ENCODE measurements at regions not wholly inside any gene's neighbourhood (a gene's known extent, or its start where the extent isn't known, plus 50 kb on each side); places are given as distances from the start of the nearest gene placed in this dataset.
A peak's percentile ranks its signal among the peaks of the same experiment; 100 is the strongest.

DNA sequence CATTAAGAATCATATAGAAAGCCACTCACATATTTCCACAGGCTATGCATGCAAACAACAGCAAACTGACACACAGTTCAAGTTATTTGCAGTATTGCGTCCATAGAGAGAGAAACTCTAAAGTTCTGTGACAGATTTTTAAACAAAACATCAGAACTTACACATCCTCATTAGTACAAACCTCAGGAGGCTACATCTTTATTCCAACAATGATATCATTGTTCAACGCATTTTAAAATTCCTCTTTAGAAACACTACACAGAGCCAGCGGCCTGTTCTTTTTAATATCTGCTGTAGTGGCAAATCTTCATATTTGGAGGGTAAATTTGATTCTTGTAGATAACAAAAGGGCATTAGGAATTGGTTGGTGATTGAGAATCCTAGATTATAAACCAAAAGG lies 55.9 kb upstream of the NFE2L3 start:
- TF ChIP-seq, protein P1, sequence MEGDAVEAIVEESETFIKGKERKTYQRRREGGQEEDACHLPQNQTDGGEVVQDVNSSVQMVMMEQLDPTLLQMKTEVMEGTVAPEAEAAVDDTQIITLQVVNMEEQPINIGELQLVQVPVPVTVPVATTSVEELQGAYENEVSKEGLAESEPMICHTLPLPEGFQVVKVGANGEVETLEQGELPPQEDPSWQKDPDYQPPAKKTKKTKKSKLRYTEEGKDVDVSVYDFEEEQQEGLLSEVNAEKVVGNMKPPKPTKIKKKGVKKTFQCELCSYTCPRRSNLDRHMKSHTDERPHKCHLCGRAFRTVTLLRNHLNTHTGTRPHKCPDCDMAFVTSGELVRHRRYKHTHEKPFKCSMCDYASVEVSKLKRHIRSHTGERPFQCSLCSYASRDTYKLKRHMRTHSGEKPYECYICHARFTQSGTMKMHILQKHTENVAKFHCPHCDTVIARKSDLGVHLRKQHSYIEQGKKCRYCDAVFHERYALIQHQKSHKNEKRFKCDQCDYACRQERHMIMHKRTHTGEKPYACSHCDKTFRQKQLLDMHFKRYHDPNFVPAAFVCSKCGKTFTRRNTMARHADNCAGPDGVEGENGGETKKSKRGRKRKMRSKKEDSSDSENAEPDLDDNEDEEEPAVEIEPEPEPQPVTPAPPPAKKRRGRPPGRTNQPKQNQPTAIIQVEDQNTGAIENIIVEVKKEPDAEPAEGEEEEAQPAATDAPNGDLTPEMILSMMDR (IDR thresholded peaks at IDR 0.05): no peak
- intact Hi-C loops (cut with DNase I): no loop called here
- DNase-seq: no peak

DNA sequence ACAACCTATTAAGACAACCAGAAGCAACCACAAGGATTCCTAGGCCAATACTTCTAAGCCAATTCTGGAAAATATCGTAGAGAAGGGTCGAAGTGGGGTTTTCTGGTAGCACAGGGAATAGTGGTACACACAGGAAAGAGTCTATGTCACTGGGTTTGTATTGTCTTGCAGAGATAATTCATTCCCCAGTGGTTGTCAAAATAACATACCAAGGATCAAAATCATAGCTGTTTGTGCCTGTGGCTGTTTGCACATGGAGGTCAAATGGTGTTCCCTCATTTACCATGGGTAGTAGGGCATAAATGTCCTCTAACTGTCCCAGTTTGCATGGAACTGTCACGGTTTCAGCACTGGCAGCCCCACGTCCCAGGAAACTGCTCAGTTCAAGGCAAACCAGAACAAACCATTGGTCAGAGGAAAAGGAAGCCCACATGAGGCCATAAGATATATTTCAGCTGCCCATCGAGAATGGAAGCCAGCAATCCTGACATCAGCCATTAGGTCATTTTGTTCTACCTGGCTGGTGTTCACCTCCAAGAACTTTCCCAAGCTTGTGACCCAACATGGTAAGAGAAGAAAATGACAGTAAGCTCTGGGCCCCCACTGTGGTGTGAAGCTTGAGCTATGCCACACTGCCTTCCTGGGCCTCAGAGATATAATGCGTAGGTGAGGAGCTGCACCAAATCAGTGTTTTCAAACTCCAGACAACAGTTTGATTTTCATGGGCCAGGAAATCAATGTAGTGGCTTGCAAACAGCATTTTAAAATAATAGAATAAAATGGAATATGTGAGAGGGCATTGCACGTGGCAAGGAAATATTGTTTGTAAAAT lies 53.9 kb upstream of the NFE2L3 start:
- Histone ChIP-seq H3K27ac (no peak overlapping the region), H3K36me3 (no peaks in the 10 kb centered on the region), H3K4me1 (peaks cover 0 to 42% of the 10 kb centered on the region in 2 donors), H3K9me3 (no peaks in the 10 kb centered on the region), H3K4me3 (no peak overlapping the region), H3K27me3 (no peaks in the 10 kb centered on the region)
- no peak for DNase-seq
- TF ChIP-seq, protein P1 (IDR thresholded peaks at IDR 0.05): no peak
- ATAC-seq: no peak
- intact Hi-C loops (cut with DNase I): no loop called here

More for the DNA sequence above, 55.9 kb upstream of the NFE2L3 start:
- H3K36me3 ChIP-seq: no peaks in the 10 kb centered on the region
- H3K4me1 ChIP-seq: peaks cover 0 to 35% of the 10 kb centered on the region in 2 donors
- ATAC-seq: no peak
- H3K9me3 ChIP-seq: no peaks in the 10 kb centered on the region
- H3K27me3 ChIP-seq: no peaks in the 10 kb centered on the region
- no peak overlapping the region for H3K4me3 ChIP-seq
- no peak overlapping the region for H3K27ac ChIP-seq

DNA sequence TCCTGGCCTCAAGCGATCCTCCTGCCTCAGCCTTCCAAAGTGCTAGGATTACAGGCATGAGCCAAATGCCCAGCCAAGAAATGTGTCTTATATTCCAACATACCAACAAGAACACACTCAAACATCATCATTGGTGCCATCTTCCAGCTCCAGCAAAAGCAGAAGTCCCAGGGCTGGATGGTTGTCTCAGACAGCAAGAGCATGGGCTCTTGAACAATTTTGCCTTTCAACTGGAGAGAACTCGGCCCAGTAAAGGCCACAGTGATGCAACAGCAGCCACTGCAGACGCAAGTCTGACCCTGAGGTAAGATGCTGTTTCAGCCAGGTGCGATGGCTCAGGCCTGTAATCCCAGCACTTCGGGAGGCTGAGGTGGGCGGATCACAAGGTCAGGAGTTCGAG lies 52.8 kb upstream of the NFE2L3 start:
- intact Hi-C loops (cut with DNase I): no loop called here

DNA sequence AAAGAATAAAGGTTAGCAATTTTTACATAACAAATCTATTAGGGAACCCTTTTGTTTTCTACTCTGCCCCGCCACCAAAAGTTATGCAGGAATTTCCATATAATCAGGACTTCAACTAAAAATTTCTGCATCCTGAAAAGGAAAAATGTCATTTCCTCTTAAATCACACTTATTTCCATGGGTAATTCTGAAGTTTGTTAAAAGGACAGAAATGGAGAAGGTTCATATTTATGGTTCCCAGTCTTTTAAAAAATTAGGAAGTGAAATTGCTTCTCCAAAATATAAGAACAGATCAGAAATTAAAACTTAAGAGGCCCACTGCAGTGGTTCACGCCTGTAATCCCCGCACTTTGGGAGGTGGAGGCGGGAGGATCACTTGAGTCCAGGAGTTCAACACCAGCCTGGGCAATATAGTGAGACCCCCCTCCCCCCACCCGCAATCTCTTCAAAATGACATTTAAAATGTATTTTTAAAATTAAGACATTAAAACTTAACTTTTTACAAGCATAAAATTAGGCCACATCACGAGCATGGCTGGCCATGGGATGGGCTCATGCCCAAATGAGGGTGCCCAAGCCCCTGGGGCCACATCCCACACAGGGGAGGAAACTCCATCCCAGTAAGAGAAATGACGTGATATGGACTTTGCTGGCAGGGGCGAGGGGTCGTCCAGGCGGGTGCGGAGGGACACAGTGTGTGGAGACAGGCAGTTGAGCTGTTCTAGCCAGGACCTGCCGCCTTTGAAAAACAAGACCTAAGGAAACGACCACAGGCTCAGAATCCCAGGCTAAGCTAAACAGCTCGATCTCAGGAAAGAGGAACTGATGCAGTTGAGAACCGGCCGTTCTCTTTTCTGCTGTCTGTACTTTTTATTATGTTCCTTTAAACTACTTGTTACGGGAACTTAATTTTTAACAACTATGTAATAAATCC lies 51.3 kb upstream of the NFE2L3 start:
- ATAC-seq (peak; percentile 48), DNase-seq (peak in 1 of 4 donors; percentile 6)
- H3K9me3 ChIP-seq: no peaks in the 10 kb centered on the region
- peak overlapping the region in 1 of 2 donors; percentile 37 for H3K4me3 ChIP-seq
- no peaks in the 10 kb centered on the region for H3K27me3 ChIP-seq
- H3K36me3 ChIP-seq: no peaks in the 10 kb centered on the region
- intact Hi-C loops (cut with DNase I): no loop called here
- peaks cover 0 to 53% of the 10 kb centered on the region in 2 donors for H3K4me1 ChIP-seq
- TF ChIP-seq, protein P1 (IDR thresholded peaks at IDR 0.05): no peak
- H3K27ac ChIP-seq: peak overlapping the region; percentile 44 to 89

More for the DNA sequence above, 52.8 kb upstream of the NFE2L3 start:
- Histone ChIP-seq H3K27ac (no peak overlapping the region), H3K36me3 (no peaks in the 10 kb centered on the region), H3K9me3 (no peaks in the 10 kb centered on the region), H3K4me3 (no peak overlapping the region), H3K4me1 (peaks cover 0 to 49% of the 10 kb centered on the region in 2 donors), H3K27me3 (no peaks in the 10 kb centered on the region)
- ATAC-seq (no peak), DNase-seq (no peak)
- TF ChIP-seq, protein P1 (IDR thresholded peaks at IDR 0.05): no peak

All from left lung (tissue), 4 donors.